ENCODE measurements at regions not wholly inside any gene's neighbourhood (a gene's known extent, or its start where the extent isn't known, plus 50 kb on each side); places are given as distances from the start of the nearest gene placed in this dataset.

GRCh38 chrX:9087271-9088040, 53.5 kb upstream of the FAM9B start:
- no peak for DNase-seq

GRCh38 chrX:9088896-9089295, 55.0 kb upstream of the FAM9B start:
- no peak for DNase-seq

GRCh38 chrX:9090766-9091165, 56.8 kb upstream of the FAM9B start:
- no peak for DNase-seq

- no peak for DNase-seq
Measured at GRCh38 chrX:9091258-9091657, 57.3 kb upstream of the FAM9B start.

- no peak for DNase-seq
Measured at GRCh38 chrX:9102956-9103355, 69.0 kb upstream of the FAM9B start.

GRCh38 chrX:9108054-9108453, 74.1 kb upstream of the FAM9B start:
- DNase-seq: no peak

- DNase-seq: no peak
Measured at GRCh38 chrX:9110808-9111207, 76.9 kb upstream of the FAM9B start.

- no peak for DNase-seq
Measured at GRCh38 chrX:9114245-9114644, 80.3 kb upstream of the FAM9B start.

GRCh38 chrX:9117851-9118250, 83.9 kb upstream of the FAM9B start:
- no peak for DNase-seq

- no peak for DNase-seq
Measured at GRCh38 chrX:9122519-9123245, 88.8 kb upstream of the FAM9B start.

GRCh38 chrX:9127986-9128385, 94.1 kb upstream of the FAM9B start:
- DNase-seq: no peak

- no peak for DNase-seq
Measured at GRCh38 chrX:9130031-9130430, 96.1 kb upstream of the FAM9B start.

GRCh38 chrX:9131066-9131465, 97.1 kb upstream of the FAM9B start:
- no peak for DNase-seq

GRCh38 chrX:9132036-9132638, 98.2 kb upstream of the FAM9B start:
- no peak for DNase-seq

GRCh38 chrX:9133426-9133825, 99.5 kb upstream of the FAM9B start:
- no peak for DNase-seq

- DNase-seq: no peak
Measured at GRCh38 chrX:9134366-9134765, 100.4 kb upstream of the FAM9B start.

- DNase-seq: no peak
Measured at GRCh38 chrX:9135901-9136510, 102.1 kb upstream of the FAM9B start.

GRCh38 chrX:9137152-9137551, 103.2 kb upstream of the FAM9B start:
- no peak for DNase-seq

- no peak for DNase-seq
Measured at GRCh38 chrX:9141496-9141895, 107.6 kb upstream of the FAM9B start.

- no peak for DNase-seq
Measured at GRCh38 chrX:9144701-9145241, 110.8 kb upstream of the FAM9B start.

- DNase-seq: no peak
Measured at GRCh38 chrX:9146657-9147056, 112.7 kb upstream of the FAM9B start.

- DNase-seq: no peak
Measured at GRCh38 chrX:9147086-9147485, 113.2 kb upstream of the FAM9B start.

- DNase-seq: no peak
Measured at GRCh38 chrX:9147726-9148125, 113.8 kb upstream of the FAM9B start.
